ENCODE measurements at regions not wholly inside any gene's neighbourhood (a gene's known extent, or its start where the extent isn't known, plus 50 kb on each side); places are given as distances from the start of the nearest gene placed in this dataset.

- TF ChIP-seq NKRF (conservative IDR thresholded peaks at IDR 0.05) (no peak), SMC3 (IDR thresholded peaks at IDR 0.05; ENCODE audit: borderline replicate concordance, low read length) (no peak)
- TF ChIP-seq, protein P1, sequence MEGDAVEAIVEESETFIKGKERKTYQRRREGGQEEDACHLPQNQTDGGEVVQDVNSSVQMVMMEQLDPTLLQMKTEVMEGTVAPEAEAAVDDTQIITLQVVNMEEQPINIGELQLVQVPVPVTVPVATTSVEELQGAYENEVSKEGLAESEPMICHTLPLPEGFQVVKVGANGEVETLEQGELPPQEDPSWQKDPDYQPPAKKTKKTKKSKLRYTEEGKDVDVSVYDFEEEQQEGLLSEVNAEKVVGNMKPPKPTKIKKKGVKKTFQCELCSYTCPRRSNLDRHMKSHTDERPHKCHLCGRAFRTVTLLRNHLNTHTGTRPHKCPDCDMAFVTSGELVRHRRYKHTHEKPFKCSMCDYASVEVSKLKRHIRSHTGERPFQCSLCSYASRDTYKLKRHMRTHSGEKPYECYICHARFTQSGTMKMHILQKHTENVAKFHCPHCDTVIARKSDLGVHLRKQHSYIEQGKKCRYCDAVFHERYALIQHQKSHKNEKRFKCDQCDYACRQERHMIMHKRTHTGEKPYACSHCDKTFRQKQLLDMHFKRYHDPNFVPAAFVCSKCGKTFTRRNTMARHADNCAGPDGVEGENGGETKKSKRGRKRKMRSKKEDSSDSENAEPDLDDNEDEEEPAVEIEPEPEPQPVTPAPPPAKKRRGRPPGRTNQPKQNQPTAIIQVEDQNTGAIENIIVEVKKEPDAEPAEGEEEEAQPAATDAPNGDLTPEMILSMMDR (IDR thresholded peaks at IDR 0.05 in 2 of 3, conservative IDR thresholded peaks at IDR 0.05 in 1 of 3; ENCODE audit: control insufficient read depth in 2 of 3, extremely low read depth in 1 of 3, insufficient read depth in 1 of 3, low read depth in 3 of 3, low read length in 3 of 3): no peak
Measured at GRCh38 chr10:30182191-30183054, 123.0 kb upstream of the JCAD start.

Data from GM12878 (cell line).